ENCODE measurements at regions not wholly inside any gene's neighbourhood (a gene's known extent, or its start where the extent isn't known, plus 50 kb on each side); places are given as distances from the start of the nearest gene placed in this dataset.

DNA sequence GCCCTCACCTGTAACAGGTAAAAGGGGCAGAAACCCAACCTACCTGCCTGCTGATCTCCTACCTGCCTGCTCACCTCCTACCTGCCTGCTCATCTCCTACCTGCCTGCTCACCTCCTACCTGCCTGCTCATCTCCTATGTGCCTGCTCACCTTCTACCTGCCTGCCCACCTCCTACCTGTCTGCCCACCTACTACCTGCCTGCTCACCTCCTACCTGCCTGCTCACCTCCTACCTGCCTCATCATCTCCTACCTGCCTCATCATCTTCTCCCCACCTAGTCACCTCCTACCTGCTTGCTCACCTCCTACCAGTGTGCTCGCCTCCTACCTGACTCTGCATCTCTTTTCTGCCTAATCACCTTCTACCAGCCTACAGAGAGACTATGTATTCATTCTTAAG, 452.9 kb downstream of the MATN1 start:
- TF ChIP-seq, protein P1, sequence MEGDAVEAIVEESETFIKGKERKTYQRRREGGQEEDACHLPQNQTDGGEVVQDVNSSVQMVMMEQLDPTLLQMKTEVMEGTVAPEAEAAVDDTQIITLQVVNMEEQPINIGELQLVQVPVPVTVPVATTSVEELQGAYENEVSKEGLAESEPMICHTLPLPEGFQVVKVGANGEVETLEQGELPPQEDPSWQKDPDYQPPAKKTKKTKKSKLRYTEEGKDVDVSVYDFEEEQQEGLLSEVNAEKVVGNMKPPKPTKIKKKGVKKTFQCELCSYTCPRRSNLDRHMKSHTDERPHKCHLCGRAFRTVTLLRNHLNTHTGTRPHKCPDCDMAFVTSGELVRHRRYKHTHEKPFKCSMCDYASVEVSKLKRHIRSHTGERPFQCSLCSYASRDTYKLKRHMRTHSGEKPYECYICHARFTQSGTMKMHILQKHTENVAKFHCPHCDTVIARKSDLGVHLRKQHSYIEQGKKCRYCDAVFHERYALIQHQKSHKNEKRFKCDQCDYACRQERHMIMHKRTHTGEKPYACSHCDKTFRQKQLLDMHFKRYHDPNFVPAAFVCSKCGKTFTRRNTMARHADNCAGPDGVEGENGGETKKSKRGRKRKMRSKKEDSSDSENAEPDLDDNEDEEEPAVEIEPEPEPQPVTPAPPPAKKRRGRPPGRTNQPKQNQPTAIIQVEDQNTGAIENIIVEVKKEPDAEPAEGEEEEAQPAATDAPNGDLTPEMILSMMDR (IDR thresholded peaks at IDR 0.05; ENCODE audit: low read depth, low read length, missing control alignments) = no peak
- no peak overlapping the region for H3K4me3 ChIP-seq (ENCODE audit: low read depth, low read length)
- no peak for DNase-seq (ENCODE audit: low read depth)

DNA sequence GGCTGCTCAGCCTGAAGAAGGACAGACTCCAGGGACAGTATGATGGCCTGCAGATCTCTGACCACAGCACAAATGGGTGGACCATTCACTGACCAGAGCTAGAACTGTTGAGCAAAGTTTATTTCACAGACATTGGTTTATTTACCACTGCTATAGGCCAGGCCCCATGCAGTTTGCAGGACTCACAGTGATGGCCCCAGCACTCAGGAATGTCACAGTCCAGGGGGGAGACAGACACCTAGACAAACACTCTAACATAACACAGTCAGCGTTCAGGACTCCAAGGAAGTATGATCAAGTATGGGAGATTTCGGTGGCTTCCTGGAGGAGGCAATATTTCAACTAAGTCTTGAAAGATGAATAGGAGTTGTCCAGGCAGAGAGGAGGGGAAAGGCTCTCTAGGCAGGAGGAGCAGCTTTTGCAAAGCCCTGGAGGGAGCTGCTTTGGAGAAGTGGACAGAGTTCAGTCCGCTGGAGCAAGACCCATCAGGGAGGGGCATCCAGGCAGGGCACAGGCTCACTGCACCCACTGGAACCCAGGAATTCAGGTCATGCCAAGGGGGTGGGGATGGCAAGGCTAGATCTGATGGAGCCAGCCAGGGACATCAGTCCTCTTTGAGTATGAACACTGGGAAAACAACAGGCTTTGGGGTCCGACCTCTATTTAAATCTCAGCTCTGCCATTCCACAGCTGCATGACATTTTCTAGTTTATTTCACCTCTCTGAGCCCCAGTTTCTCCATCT, 454.3 kb downstream of the MATN1 start:
- no peak overlapping the region for H3K4me3 ChIP-seq (ENCODE audit: low read depth, low read length)
- DNase-seq (ENCODE audit: low read depth) = no peak
- TF ChIP-seq, protein P1 (IDR thresholded peaks at IDR 0.05; ENCODE audit: low read depth, low read length, missing control alignments) = no peak

DNA sequence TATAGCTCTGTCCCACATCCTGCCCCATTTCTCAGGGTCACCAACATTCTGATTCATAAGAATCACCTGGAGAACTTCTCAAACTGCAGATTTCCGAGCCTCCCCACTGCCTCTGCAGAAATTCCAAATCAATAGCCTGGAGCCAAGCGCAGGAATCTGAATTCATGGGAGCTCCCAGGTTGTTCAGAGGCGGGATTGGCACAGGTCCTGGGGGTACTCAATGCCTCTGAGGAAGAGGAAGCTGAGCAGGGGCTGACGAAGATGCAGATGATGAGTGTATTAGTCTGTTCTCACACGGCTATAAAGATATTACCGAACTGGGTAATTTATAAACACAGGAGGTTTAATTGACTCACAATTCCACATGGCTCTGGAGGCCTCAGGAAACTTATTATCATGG, 455.5 kb downstream of the MATN1 start:
- no peak overlapping the region for H3K4me3 ChIP-seq (ENCODE audit: low read depth, low read length)
- TF ChIP-seq, protein P1 (IDR thresholded peaks at IDR 0.05; ENCODE audit: low read depth, low read length, missing control alignments) = no peak
- no peak for DNase-seq (ENCODE audit: low read depth)

DNA sequence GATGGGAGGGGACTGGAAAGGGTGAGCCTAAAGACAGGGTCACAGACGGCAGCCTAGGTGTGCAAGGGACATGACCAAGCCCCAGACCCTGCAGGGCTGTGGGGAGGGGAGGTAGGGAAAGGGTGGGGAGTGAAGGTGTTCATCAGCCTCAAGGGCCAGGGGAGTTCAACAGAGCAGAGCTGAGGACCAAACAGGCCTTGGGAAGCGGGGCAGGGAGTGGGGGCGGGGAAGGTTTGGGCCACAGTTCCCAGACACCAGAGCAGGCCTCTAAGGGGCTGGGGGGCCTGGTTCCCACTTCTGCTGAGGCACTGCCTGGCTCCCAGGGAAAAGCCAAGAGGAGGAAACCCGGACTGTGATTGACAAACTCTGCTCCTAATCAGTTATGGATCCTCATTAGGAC, 456.3 kb downstream of the MATN1 start:
- no peak for DNase-seq (ENCODE audit: low read depth)
- no peak overlapping the region for H3K4me3 ChIP-seq (ENCODE audit: low read depth, low read length)
- TF ChIP-seq, protein P1 (IDR thresholded peaks at IDR 0.05; ENCODE audit: low read depth, low read length, missing control alignments) = no peak

DNA sequence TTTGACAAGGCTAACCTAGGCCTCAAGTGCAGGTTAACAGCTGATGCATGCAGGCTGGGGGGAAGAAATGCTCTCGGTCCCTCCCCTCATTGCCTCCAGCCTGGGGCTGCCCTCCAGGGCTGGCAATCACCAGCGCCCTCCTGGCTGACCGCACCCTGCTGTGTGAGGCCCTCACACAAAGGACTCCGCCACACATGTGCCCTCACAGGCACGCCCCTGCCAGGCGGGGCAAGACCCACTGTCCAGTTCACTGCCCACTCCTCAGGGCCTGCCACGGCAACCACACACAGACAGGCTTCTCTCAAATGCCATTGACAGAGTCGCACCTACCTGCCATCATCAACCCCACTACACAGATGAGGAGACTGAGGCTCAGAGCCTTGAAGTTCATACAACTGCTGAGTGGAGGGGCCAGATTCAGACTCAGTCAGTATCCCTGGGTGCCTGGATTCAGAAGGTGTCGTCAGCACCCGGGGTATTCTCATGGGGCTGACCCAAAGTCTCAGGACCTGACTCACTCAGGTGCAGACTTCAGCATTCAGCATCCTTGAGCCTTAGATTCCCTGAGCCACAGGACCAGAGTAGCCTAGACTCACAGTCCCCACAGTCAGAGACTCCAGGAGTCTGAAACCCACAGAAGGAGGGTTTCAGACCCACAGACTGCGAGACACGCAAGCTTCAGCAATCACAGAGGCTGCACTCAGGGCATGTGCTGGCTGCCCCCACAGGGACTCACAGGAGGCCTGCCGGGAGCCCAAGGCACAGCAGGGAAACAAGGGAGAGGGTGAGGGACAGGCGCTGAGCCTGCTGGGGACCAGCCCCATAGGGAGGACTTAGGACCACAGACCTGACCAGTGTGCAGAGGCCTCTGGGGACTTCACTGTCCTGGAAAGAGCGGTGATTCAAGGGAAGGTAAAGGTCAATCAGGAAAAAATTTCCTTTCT, 458.0 kb downstream of the MATN1 start:
- no peak for DNase-seq (ENCODE audit: low read depth)
- no peak overlapping the region for H3K4me3 ChIP-seq (ENCODE audit: low read depth, low read length)
- TF ChIP-seq, protein P1 (IDR thresholded peaks at IDR 0.05; ENCODE audit: low read depth, low read length, missing control alignments) = no peak

GRCh38 chr1:30264672-30265025, 458.7 kb downstream of the MATN1 start:
- TF ChIP-seq, protein P1 (IDR thresholded peaks at IDR 0.05; ENCODE audit: low read depth, low read length, missing control alignments) = no peak
- no peak for DNase-seq (ENCODE audit: low read depth)
- no peak overlapping the region for H3K4me3 ChIP-seq (ENCODE audit: low read depth, low read length)
